K562 (cell line): ENCODE measurements at regions not wholly inside any gene's neighbourhood (a gene's known extent, or its start where the extent isn't known, plus 50 kb on each side); places are given as distances from the start of the nearest gene placed in this dataset.
"Not testable (repeated sequence)": the region's sequence is repeated elsewhere in the genome, so short reads cannot be mapped to it uniquely, and the experiment has no call there.

Experiments used
- CTCF ChIP-seq, 3 experiments: IDR thresholded peaks in 2 of 3; conservative IDR thresholded peaks in 1 of 3; 2 replicates each; pipeline ENCODE4 v1.5.1; 2011 to 2012; ENCODE audit warnings: low read length in 3 of 3, mild to moderate bottlenecking in 3 of 3, control low read depth in 2 of 3, improper control_type of control experiment in 1 of 3, inconsistent platforms in 1 of 3, low read depth in 1 of 3, mixed read lengths in 1 of 3, moderate library complexity in 1 of 3; ENCODE audit not compliant: insufficient read depth in 2 of 3
- HLTF ChIP-seq: fragments of 450-650 bp; IDR thresholded peaks from 2 replicates; pipeline ENCODE4 v1.6.1; 2016
- KLF16 ChIP-seq: IDR thresholded peaks from 2 replicates; pipeline ENCODE4 v1.6.1; 2016; ENCODE audit warnings: antibody characterized with exemption
- NR3C1 ChIP-seq: sonication (generic); formaldehyde crosslinking; IDR thresholded peaks from 2 replicates; pipeline ENCODE4 v1.8.1; 2022; ENCODE audit warnings: missing genetic modification reagents
- NRF1 ChIP-seq, 2 experiments: fragments of 450-650 bp; IDR thresholded peaks in 1 of 2; conservative IDR thresholded peaks in 1 of 2; 2 replicates each; pipeline ENCODE4 v1.6.1; 2014; ENCODE audit warnings: mild to moderate bottlenecking in 2 of 2
- REST ChIP-seq, 2 experiments: fragments of 450-650 bp; formaldehyde crosslinking in 1 of 2; IDR thresholded peaks; 2 replicates each; pipeline versions ENCODE4 v1.4.0 to v1.6.1; 2014 to 2020; ENCODE audit warnings: mild to moderate bottlenecking in 2 of 2, borderline replicate concordance in 1 of 2, low read depth in 1 of 2
- THAP12 ChIP-seq: fragments of 250-450 bp; sonication (Bioruptor Pico); IDR thresholded peaks from 2 replicates; pipeline ENCODE4 v1.9.0; 2021; ENCODE audit warnings: mild to moderate bottlenecking, inconsistent platforms
- ZNF217 ChIP-seq: sonication (generic); formaldehyde crosslinking; IDR thresholded peaks from 2 replicates; pipeline ENCODE4 v1.8.0; 2022; ENCODE audit warnings: mild to moderate bottlenecking, missing genetic modification reagents

- TF ChIP-seq NRF1 (conservative IDR thresholded peaks at IDR 0.05 in 1 of 2, IDR thresholded peaks at IDR 0.05 in 1 of 2); HLTF; CTCF (IDR thresholded peaks at IDR 0.05 in 2 of 3, conservative IDR thresholded peaks at IDR 0.05 in 1 of 3; ENCODE audit: insufficient read depth in 2 of 3, low read depth in 1 of 3, low read length in 3 of 3); REST (IDR thresholded peaks at IDR 0.05; ENCODE audit: borderline replicate concordance); REST (CRISPR knock-in tag; IDR thresholded peaks at IDR 0.05; ENCODE audit: low read depth); ZNF217 (CRISPR knock-in tag); KLF16; NR3C1 (CRISPR knock-in tag); THAP12 (CRISPR knock-in tag): not testable (repeated sequence)
Measured at GRCh38 chr2:85963747-85964418, 75.1 kb upstream of the ST3GAL5 start.
